ENCODE measurements at regions not wholly inside any gene's neighbourhood (a gene's known extent, or its start where the extent isn't known, plus 50 kb on each side); places are given as distances from the start of the nearest gene placed in this dataset.

GRCh38 chr3:193943200-193943599 lies 192.7 kb upstream of the HES1 start:
- TF ChIP-seq CTCF (IDR thresholded peaks at IDR 0.05 in 8 of 11, conservative IDR thresholded peaks at IDR 0.05 in 3 of 11) (no peak), POLR2A (IDR thresholded peaks at IDR 0.05) (no peak)
